Progenitor cell of endocrine pancreas (in vitro differentiated cells): ENCODE measurements at regions not wholly inside any gene's neighbourhood (a gene's known extent, or its start where the extent isn't known, plus 50 kb on each side); places are given as distances from the start of the nearest gene placed in this dataset.

Experiments used
- DNase-seq: peaks from one replicate; pipeline ENCODE4 v3.0.0; 2021; ENCODE audit warnings: low spot score; ENCODE audit not compliant: unreplicated experiment
- H3K27ac Mint-ChIP-seq: 2 replicates; pipeline ENCODE4 v1.8.0; 2021; ENCODE audit warnings: mild to moderate bottlenecking, moderate library complexity, mixed read lengths
- H3K27me3 Mint-ChIP-seq: 2 replicates; pipeline ENCODE4 v1.8.0; 2021; ENCODE audit warnings: mixed read lengths
- H3K36me3 Mint-ChIP-seq: 2 replicates; pipeline ENCODE4 v1.8.0; 2022; ENCODE audit warnings: mixed read lengths; ENCODE audit not compliant: insufficient read depth
- H3K4me1 Mint-ChIP-seq: 2 replicates; pipeline ENCODE4 v1.8.0; 2021; ENCODE audit warnings: low read depth, mixed read lengths
- H3K4me3 Mint-ChIP-seq: 2 replicates; pipeline ENCODE4 v1.8.0; 2021; ENCODE audit warnings: low read depth, mild to moderate bottlenecking, moderate library complexity, mixed read lengths
- H3K9me3 Mint-ChIP-seq: 2 replicates; pipeline ENCODE4 v1.8.0; 2021; ENCODE audit warnings: low read depth, mixed read lengths
- TF ChIP-seq, protein P1 (sequence below): fragments of 200-600 bp; sonication (generic); IDR thresholded peaks from one replicate; pipeline ENCODE4 v1.5.0; 2021; ENCODE audit warnings: antibody characterized with exemption, mild to moderate bottlenecking; ENCODE audit not compliant: unreplicated experiment

DNA sequence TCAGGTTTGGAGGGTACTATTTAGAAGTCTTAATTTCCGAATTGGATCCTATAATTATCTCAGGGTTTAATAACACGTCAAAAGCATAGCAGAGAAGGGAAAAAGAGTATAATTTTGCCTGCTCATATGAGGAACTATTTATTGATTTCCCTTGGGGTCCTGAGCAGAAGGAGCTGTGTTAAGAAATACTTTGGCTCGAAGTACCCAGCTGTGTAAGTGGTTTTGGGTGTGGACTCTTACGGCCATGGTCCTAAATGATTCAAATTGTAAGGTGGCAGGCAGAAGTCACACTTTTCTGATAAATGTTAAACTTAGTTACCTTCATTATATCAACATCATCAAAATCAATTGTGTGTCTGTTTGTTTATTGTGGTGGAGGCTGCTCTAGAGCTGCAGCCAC is 190.4 kb downstream of the MTRR start:
- no peak for DNase-seq
- Mint-ChIP-seq H3K27ac (no peak overlapping the region), H3K36me3 (no peaks in the 10 kb centered on the region), H3K27me3 (peaks cover 5% of the 10 kb centered on the region), H3K4me3 (no peak overlapping the region), H3K9me3 (no peaks in the 10 kb centered on the region), H3K4me1 (peaks cover 7% of the 10 kb centered on the region)
- TF ChIP-seq, protein P1, sequence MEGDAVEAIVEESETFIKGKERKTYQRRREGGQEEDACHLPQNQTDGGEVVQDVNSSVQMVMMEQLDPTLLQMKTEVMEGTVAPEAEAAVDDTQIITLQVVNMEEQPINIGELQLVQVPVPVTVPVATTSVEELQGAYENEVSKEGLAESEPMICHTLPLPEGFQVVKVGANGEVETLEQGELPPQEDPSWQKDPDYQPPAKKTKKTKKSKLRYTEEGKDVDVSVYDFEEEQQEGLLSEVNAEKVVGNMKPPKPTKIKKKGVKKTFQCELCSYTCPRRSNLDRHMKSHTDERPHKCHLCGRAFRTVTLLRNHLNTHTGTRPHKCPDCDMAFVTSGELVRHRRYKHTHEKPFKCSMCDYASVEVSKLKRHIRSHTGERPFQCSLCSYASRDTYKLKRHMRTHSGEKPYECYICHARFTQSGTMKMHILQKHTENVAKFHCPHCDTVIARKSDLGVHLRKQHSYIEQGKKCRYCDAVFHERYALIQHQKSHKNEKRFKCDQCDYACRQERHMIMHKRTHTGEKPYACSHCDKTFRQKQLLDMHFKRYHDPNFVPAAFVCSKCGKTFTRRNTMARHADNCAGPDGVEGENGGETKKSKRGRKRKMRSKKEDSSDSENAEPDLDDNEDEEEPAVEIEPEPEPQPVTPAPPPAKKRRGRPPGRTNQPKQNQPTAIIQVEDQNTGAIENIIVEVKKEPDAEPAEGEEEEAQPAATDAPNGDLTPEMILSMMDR = no peak

DNA sequence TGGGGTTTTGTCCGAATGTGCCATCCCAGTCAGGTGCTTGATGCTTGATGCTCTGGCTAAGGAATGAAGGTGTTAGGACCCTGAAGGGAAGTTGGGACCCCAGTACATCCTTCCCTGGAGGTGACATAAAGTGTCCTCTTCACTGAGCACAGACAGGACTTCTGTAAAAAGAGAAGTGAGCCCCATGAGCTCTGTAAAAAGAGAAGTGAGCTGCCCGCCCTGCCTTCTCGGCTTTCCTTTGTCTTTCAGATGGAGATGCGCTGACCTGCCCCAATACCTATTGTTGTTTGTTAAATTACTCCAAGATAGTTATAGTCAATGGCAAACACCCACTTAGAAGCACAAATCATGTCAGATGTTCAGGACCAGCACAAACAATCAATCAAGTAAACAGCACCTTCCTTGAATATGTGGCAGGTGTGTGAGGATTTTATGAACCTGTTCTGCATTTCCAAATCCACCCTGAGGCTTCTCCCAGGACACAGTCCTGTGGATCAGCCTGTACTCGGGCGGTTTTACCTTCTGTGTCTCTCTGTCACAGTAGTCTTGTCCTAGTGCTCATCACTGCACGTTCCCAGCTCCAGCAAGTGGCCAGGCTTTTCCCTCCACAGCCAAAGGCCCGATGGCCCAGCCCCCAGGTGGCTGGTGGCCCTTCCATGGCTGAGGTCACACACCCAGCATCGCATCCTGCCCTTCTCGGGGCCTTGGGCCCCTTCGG is 191.4 kb downstream of the MTRR start:
- H3K9me3 Mint-ChIP-seq = no peaks in the 10 kb centered on the region
- no peak overlapping the region for H3K27ac Mint-ChIP-seq
- DNase-seq = no peak
- peaks cover 7% of the 10 kb centered on the region for H3K4me1 Mint-ChIP-seq
- TF ChIP-seq, protein P1 = no peak
- H3K4me3 Mint-ChIP-seq = no peak overlapping the region
- H3K27me3 Mint-ChIP-seq = peaks cover 5% of the 10 kb centered on the region
- no peaks in the 10 kb centered on the region for H3K36me3 Mint-ChIP-seq

DNA sequence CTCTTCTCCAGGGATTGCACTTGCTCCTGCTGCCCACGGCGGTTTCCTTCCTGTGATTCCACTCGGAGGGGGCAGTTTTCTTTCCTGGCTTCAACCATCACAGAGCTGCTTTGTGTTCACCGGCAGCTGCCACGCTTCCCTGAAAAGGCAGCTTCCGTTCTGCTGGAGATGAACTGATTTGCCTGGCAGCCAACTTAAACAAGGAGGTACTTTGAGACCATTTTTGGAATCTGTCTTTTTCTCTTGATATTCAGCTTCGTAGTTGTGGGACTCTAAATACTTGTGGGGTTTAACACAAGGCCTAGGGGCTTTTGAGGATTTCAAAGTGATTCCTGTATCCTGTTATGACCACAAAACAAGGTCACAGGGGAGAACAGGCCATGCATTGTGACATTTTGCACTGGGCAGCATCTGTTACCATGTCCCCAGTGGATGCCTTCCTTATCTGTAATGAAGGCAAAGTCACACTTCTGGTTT is 192.0 kb downstream of the MTRR start:
- H3K4me3 Mint-ChIP-seq = no peak overlapping the region
- DNase-seq = no peak
- no peaks in the 10 kb centered on the region for H3K36me3 Mint-ChIP-seq
- peaks cover 5% of the 10 kb centered on the region for H3K27me3 Mint-ChIP-seq
- no peaks in the 10 kb centered on the region for H3K9me3 Mint-ChIP-seq
- TF ChIP-seq, protein P1 = no peak
- peaks cover 8% of the 10 kb centered on the region for H3K4me1 Mint-ChIP-seq
- no peak overlapping the region for H3K27ac Mint-ChIP-seq

DNA sequence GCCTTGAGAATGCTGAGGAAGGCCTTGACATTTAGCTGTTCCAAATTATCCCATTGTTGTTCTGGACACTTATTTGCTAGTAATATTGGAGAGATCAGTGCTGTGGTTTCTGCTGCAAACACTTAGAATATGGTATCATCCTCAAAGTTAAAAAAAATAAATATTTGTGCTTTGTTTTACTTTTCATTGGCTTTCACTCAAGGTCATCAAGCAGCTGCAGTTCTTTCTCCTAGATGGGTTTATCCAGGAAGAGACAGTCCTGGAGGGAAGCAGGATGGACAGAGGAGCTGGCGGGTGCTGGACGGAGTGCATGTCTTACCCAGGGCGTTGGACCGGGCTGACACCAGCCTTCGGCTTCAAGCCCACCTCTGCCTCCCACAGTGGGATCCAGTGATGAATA is 193.6 kb downstream of the MTRR start:
- Mint-ChIP-seq H3K9me3 (no peaks in the 10 kb centered on the region), H3K4me1 (peaks cover 8% of the 10 kb centered on the region), H3K27ac (no peak overlapping the region), H3K27me3 (peaks cover 5% of the 10 kb centered on the region), H3K4me3 (no peak overlapping the region), H3K36me3 (no peaks in the 10 kb centered on the region)
- TF ChIP-seq, protein P1 = no peak
- no peak for DNase-seq

DNA sequence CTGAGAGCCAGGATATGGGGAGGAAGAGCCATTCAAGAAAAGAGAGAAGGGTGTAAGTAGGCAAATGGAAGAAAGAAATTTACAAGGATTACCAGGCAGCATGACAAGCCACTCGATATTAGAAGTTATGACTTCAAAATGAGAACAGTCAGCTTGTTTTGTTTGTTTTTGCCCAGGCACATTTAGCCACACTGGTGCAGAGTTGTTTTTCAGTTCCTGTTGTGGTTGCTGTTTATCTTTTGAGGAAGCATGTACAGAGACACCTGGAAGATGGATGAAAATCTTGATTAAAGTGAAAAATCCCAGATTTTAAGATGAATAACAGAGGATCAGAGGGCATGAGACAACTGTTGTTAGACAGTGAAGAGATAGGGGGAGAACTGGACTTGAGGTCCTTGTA is 199.1 kb downstream of the MTRR start:
- DNase-seq = no peak
- Mint-ChIP-seq H3K4me3 (no peak overlapping the region), H3K4me1 (peaks cover 1% of the 10 kb centered on the region), H3K36me3 (no peaks in the 10 kb centered on the region), H3K27me3 (peaks cover 3% of the 10 kb centered on the region), H3K9me3 (no peaks in the 10 kb centered on the region), H3K27ac (no peak overlapping the region)
- TF ChIP-seq, protein P1 = no peak
